ENCODE measurements at regions not wholly inside any gene's neighbourhood (a gene's known extent, or its start where the extent isn't known, plus 50 kb on each side); places are given as distances from the start of the nearest gene placed in this dataset.

- TF ChIP-seq EP300 (IDR thresholded peaks at IDR 0.05; ENCODE audit: borderline replicate concordance) (no peak), USF1 (IDR thresholded peaks at IDR 0.05) (no peak), FOXM1 (IDR thresholded peaks at IDR 0.05; ENCODE audit: borderline replicate concordance, low read depth) (no peak), MAX (IDR thresholded peaks at IDR 0.05) (no peak), REST (IDR thresholded peaks at IDR 0.05; ENCODE audit: low read depth) (no peak), TCF12 (IDR thresholded peaks at IDR 0.05; ENCODE audit: low read depth) (no peak), ZBTB7A (IDR thresholded peaks at IDR 0.05; ENCODE audit: low read depth) (no peak), YY1 (IDR thresholded peaks at IDR 0.05; ENCODE audit: low read depth) (no peak), NFIC (IDR thresholded peaks at IDR 0.05) (no peak), EGR1 (IDR thresholded peaks at IDR 0.05) (no peak), RAD21 (IDR thresholded peaks at IDR 0.05; ENCODE audit: low read depth) (no peak), TAF1 (IDR thresholded peaks at IDR 0.05; ENCODE audit: low read depth) (no peak), CREB1 (IDR thresholded peaks at IDR 0.05; ENCODE audit: low read depth) (no peak), CEBPB (IDR thresholded peaks at IDR 0.05) (no peak), TEAD4 (IDR thresholded peaks at IDR 0.05) (no peak)
These were observed 152.2 kb downstream of the HNMT start for GRCh38 chr2:138116456-138116855.

GRCh38 chr2:138121666-138122661 is 157.7 kb downstream of the HNMT start:
- no peak for TF ChIP-seq RAD21 (IDR thresholded peaks at IDR 0.05; ENCODE audit: low read depth)
- no peak for TF ChIP-seq MAX (IDR thresholded peaks at IDR 0.05)
- no peak for TF ChIP-seq TEAD4 (IDR thresholded peaks at IDR 0.05)
- TF ChIP-seq USF1 (IDR thresholded peaks at IDR 0.05): no peak
- TF ChIP-seq YY1 (IDR thresholded peaks at IDR 0.05; ENCODE audit: low read depth): no peak
- no peak for TF ChIP-seq TAF1 (IDR thresholded peaks at IDR 0.05; ENCODE audit: low read depth)

- TF ChIP-seq EGR1 (IDR thresholded peaks at IDR 0.05) (no peak), MAX (IDR thresholded peaks at IDR 0.05) (no peak), REST (IDR thresholded peaks at IDR 0.05; ENCODE audit: low read depth) (no peak), YY1 (IDR thresholded peaks at IDR 0.05; ENCODE audit: low read depth) (no peak), ZBTB7A (IDR thresholded peaks at IDR 0.05; ENCODE audit: low read depth) (no peak), TEAD4 (IDR thresholded peaks at IDR 0.05) (no peak), RAD21 (IDR thresholded peaks at IDR 0.05; ENCODE audit: low read depth) (no peak)
These were observed 158.6 kb downstream of the HNMT start for GRCh38 chr2:138122891-138123290.

GRCh38 chr2:138123741-138124140 is 159.5 kb downstream of the HNMT start:
- TF ChIP-seq TEAD4 (IDR thresholded peaks at IDR 0.05) (no peak), CEBPB (IDR thresholded peaks at IDR 0.05) (no peak), TCF12 (IDR thresholded peaks at IDR 0.05; ENCODE audit: low read depth) (no peak)

- TF ChIP-seq FOXM1 (IDR thresholded peaks at IDR 0.05; ENCODE audit: borderline replicate concordance, low read depth): no peak
- TF ChIP-seq CEBPB (IDR thresholded peaks at IDR 0.05): no peak
- no peak for TF ChIP-seq NFIC (IDR thresholded peaks at IDR 0.05)
- TF ChIP-seq TCF12 (IDR thresholded peaks at IDR 0.05; ENCODE audit: low read depth): no peak
- TF ChIP-seq ZBTB7A (IDR thresholded peaks at IDR 0.05; ENCODE audit: low read depth): no peak
- no peak for TF ChIP-seq REST (IDR thresholded peaks at IDR 0.05; ENCODE audit: low read depth)
- TF ChIP-seq EGR1 (IDR thresholded peaks at IDR 0.05): no peak
- no peak for TF ChIP-seq TEAD4 (IDR thresholded peaks at IDR 0.05)
- no peak for TF ChIP-seq RAD21 (IDR thresholded peaks at IDR 0.05; ENCODE audit: low read depth)
- TF ChIP-seq CREB1 (IDR thresholded peaks at IDR 0.05; ENCODE audit: low read depth): no peak
- no peak for TF ChIP-seq EP300 (IDR thresholded peaks at IDR 0.05; ENCODE audit: borderline replicate concordance)
- no peak for TF ChIP-seq MAX (IDR thresholded peaks at IDR 0.05)
- TF ChIP-seq USF1 (IDR thresholded peaks at IDR 0.05): no peak
- TF ChIP-seq YY1 (IDR thresholded peaks at IDR 0.05; ENCODE audit: low read depth): no peak
- no peak for TF ChIP-seq TAF1 (IDR thresholded peaks at IDR 0.05; ENCODE audit: low read depth)
These were observed 160.2 kb downstream of the HNMT start for GRCh38 chr2:138124521-138124920.

Measured in Ishikawa (cell line).